Osteocyte (in vitro differentiated cells): ENCODE measurements at regions not wholly inside any gene's neighbourhood (a gene's known extent, or its start where the extent isn't known, plus 50 kb on each side); places are given as distances from the start of the nearest gene placed in this dataset.
"Not testable (repeated sequence)": the region's sequence is repeated elsewhere in the genome, so short reads cannot be mapped to it uniquely, and the experiment has no call there.

Source experiments
- DNase-seq: peaks from one replicate; pipeline ENCODE4 v3.0.0; 2021; ENCODE audit warnings: mixed read lengths; ENCODE audit not compliant: unreplicated experiment; ENCODE audit errors: extremely low spot score
- H3K27ac Mint-ChIP-seq: one replicate; pipeline ENCODE4 v1.8.0; 2021; ENCODE audit warnings: mild to moderate bottlenecking, mixed read lengths; ENCODE audit not compliant: unreplicated experiment
- H3K27me3 Mint-ChIP-seq: one replicate; pipeline ENCODE4 v1.8.0; 2021; ENCODE audit warnings: mixed read lengths; ENCODE audit not compliant: unreplicated experiment
- H3K36me3 Mint-ChIP-seq: one replicate; pipeline ENCODE4 v1.8.0; 2021; ENCODE audit warnings: mixed read lengths; ENCODE audit not compliant: unreplicated experiment
- H3K4me1 Mint-ChIP-seq: one replicate; pipeline ENCODE4 v1.8.0; 2021; ENCODE audit warnings: mixed read lengths; ENCODE audit not compliant: unreplicated experiment
- H3K4me3 Mint-ChIP-seq: one replicate; pipeline ENCODE4 v1.8.0; 2021; ENCODE audit warnings: mild to moderate bottlenecking, moderate library complexity, mixed read lengths; ENCODE audit not compliant: unreplicated experiment
- H3K9me3 Mint-ChIP-seq: one replicate; pipeline ENCODE4 v1.8.0; 2021; ENCODE audit warnings: mixed read lengths; ENCODE audit not compliant: unreplicated experiment
- TF ChIP-seq, protein P1 (sequence below): fragments of 200-600 bp; sonication (generic); IDR thresholded peaks from 2 replicates; pipeline ENCODE4 v1.5.0; 2021; ENCODE audit warnings: antibody characterized with exemption, mild to moderate bottlenecking, moderate library complexity

- no peak overlapping the region for H3K27ac Mint-ChIP-seq
- DNase-seq: no peak
- H3K9me3 Mint-ChIP-seq: peaks cover 21% of the 10 kb centered on the region
- no peak overlapping the region for H3K4me3 Mint-ChIP-seq
- H3K27me3 Mint-ChIP-seq: no peaks in the 10 kb centered on the region
- no peaks in the 10 kb centered on the region for H3K36me3 Mint-ChIP-seq
- H3K4me1 Mint-ChIP-seq: no peaks in the 10 kb centered on the region
- TF ChIP-seq, protein P1, sequence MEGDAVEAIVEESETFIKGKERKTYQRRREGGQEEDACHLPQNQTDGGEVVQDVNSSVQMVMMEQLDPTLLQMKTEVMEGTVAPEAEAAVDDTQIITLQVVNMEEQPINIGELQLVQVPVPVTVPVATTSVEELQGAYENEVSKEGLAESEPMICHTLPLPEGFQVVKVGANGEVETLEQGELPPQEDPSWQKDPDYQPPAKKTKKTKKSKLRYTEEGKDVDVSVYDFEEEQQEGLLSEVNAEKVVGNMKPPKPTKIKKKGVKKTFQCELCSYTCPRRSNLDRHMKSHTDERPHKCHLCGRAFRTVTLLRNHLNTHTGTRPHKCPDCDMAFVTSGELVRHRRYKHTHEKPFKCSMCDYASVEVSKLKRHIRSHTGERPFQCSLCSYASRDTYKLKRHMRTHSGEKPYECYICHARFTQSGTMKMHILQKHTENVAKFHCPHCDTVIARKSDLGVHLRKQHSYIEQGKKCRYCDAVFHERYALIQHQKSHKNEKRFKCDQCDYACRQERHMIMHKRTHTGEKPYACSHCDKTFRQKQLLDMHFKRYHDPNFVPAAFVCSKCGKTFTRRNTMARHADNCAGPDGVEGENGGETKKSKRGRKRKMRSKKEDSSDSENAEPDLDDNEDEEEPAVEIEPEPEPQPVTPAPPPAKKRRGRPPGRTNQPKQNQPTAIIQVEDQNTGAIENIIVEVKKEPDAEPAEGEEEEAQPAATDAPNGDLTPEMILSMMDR: no peak
Observed at GRCh38 chr1:209171151-209171550, 412.4 kb upstream of the CAMK1G start.

GRCh38 chr1:209172286-209172685 lies 411.2 kb upstream of the CAMK1G start:
- DNase-seq: no peak
- H3K9me3 Mint-ChIP-seq: peaks cover 17% of the 10 kb centered on the region
- H3K4me1 Mint-ChIP-seq: no peaks in the 10 kb centered on the region
- TF ChIP-seq, protein P1: no peak
- H3K27ac Mint-ChIP-seq: no peak overlapping the region
- no peak overlapping the region for H3K4me3 Mint-ChIP-seq
- no peaks in the 10 kb centered on the region for H3K36me3 Mint-ChIP-seq
- H3K27me3 Mint-ChIP-seq: no peaks in the 10 kb centered on the region

DNA sequence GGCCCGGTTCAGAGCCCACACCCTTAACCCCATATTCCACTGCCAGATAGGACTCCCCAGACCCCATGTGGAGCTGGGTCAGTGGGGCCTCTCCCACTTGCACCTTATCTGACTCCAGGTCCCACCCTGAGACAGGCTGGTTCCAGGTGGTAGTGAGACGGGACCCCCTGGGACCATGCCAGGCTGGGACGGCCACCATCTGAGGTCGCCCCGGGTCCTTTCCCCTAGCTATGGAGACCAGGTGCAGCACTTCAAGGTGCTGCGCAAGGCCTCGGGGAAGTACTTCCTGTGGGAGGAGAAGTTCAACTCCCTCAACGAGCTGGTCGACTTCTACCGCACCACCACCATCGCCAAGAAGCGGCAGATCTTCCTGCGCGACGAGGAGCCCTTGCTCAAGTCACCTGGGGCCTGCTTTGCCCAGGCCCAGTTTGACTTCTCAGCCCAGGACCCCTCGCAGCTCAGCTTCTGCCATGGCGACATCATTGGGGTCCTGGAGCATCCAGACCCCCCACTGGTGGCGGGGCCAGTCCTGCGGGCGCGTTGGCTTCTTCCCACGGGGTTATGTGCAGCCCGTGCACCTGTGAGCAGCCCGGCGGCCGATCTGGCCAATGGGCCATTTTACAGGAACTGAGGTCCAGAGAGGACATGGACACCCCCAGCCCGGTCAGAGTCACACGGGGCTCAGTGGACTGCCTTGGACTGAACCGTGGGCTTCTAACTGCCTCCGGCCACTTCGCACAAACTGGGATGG lies 410.5 kb upstream of the CAMK1G start:
- H3K27ac Mint-ChIP-seq, H3K27me3 Mint-ChIP-seq, H3K4me1 Mint-ChIP-seq, H3K4me3 Mint-ChIP-seq, DNase-seq, H3K36me3 Mint-ChIP-seq: not testable (repeated sequence)
- H3K9me3 Mint-ChIP-seq: peaks cover 21% of the 10 kb centered on the region

- peaks cover 21% of the 10 kb centered on the region for H3K9me3 Mint-ChIP-seq
- H3K36me3 Mint-ChIP-seq, H3K4me3 Mint-ChIP-seq, DNase-seq, H3K27ac Mint-ChIP-seq, H3K27me3 Mint-ChIP-seq, H3K4me1 Mint-ChIP-seq: not testable (repeated sequence)
Observed at GRCh38 chr1:209173796-209174195, 409.7 kb upstream of the CAMK1G start.

GRCh38 chr1:209176866-209177430 lies 406.6 kb upstream of the CAMK1G start:
- Mint-ChIP-seq H3K4me1 (no peaks in the 10 kb centered on the region), H3K27ac (no peak overlapping the region), H3K36me3 (no peaks in the 10 kb centered on the region), H3K4me3 (no peak overlapping the region), H3K27me3 (no peaks in the 10 kb centered on the region), H3K9me3 (peaks cover 27% of the 10 kb centered on the region)
- DNase-seq: no peak
- TF ChIP-seq, protein P1: no peak

GRCh38 chr1:209183195-209183594 lies 400.3 kb upstream of the CAMK1G start:
- TF ChIP-seq, protein P1: no peak
- Mint-ChIP-seq H3K9me3 (peaks cover 13% of the 10 kb centered on the region), H3K27ac (no peak overlapping the region), H3K36me3 (no peaks in the 10 kb centered on the region), H3K4me1 (no peaks in the 10 kb centered on the region), H3K4me3 (no peak overlapping the region), H3K27me3 (peaks cover 3% of the 10 kb centered on the region)
- DNase-seq: no peak
